ENCODE measurements at regions not wholly inside any gene's neighbourhood (a gene's known extent, or its start where the extent isn't known, plus 50 kb on each side); places are given as distances from the start of the nearest gene placed in this dataset.

DNA sequence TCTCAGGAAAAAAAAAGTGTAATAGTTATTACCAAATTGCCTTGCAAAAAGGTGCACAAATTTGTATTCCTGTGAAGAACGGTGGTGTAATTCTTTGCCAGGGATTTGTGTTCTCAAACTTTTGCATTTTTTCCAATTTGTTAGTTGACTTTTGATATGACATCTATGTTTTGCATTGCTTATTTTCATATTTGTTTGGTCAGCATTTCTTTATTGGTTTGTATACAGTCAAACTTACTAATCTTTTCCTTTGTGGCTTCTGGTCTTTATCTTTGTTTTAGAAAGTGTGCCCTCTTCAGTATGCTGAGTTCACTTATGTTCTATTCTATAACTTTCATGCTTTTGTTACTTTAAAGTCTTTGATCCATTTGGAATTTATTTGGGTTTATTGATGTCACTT lies 226.2 kb upstream of the ZFHX3 start:
- H3K27me3 ChIP-seq (ENCODE audit: control insufficient read depth in 3 of 3, insufficient read depth in 3 of 3, low read length in 3 of 3) = peaks cover 0 to 9% (median 0%) of the 10 kb centered on the region in 3 donors
- no peaks in the 10 kb centered on the region for H3K9me3 ChIP-seq (ENCODE audit: control insufficient read depth in 3 of 3, low read length in 3 of 3)
- no peak overlapping the region for H3K4me3 ChIP-seq (ENCODE audit: low read length in 3 of 3)
- no peak overlapping the region for H3K9ac ChIP-seq (ENCODE audit: low read depth in 1 of 3, low read length in 3 of 3)
- no peaks in the 10 kb centered on the region for H3K4me1 ChIP-seq (ENCODE audit: control insufficient read depth in 3 of 3, insufficient read depth in 3 of 3, low read length in 3 of 3)
- no peaks in the 10 kb centered on the region for H3K36me3 ChIP-seq (ENCODE audit: control insufficient read depth in 3 of 3, insufficient read depth in 3 of 3, low read length in 3 of 3)
- no peak overlapping the region for H3K27ac ChIP-seq (ENCODE audit: low read depth, low read length)

- peaks cover 0 to 9% (median 3%) of the 10 kb centered on the region in 3 donors for H3K27me3 ChIP-seq (ENCODE audit: control insufficient read depth in 3 of 3, insufficient read depth in 3 of 3, low read length in 3 of 3)
- no peak overlapping the region for H3K9ac ChIP-seq (ENCODE audit: low read depth in 1 of 3, low read length in 3 of 3)
- no peak overlapping the region for H3K27ac ChIP-seq (ENCODE audit: low read depth, low read length)
- H3K9me3 ChIP-seq (ENCODE audit: control insufficient read depth in 3 of 3, low read length in 3 of 3) = no peaks in the 10 kb centered on the region
- no peak overlapping the region for H3K4me3 ChIP-seq (ENCODE audit: low read length in 3 of 3)
- H3K36me3 ChIP-seq (ENCODE audit: control insufficient read depth in 3 of 3, insufficient read depth in 3 of 3, low read length in 3 of 3) = no peaks in the 10 kb centered on the region
- no peaks in the 10 kb centered on the region for H3K4me1 ChIP-seq (ENCODE audit: control insufficient read depth in 3 of 3, insufficient read depth in 3 of 3, low read length in 3 of 3)
Measured at GRCh38 chr16:73268366-73268993, 220.6 kb upstream of the ZFHX3 start.

GRCh38 chr16:73265935-73266334 lies 218.0 kb upstream of the ZFHX3 start:
- Histone ChIP-seq H3K9me3 (ENCODE audit: control insufficient read depth in 3 of 3, low read length in 3 of 3) (no peaks in the 10 kb centered on the region), H3K9ac (ENCODE audit: low read depth in 1 of 3, low read length in 3 of 3) (no peak overlapping the region), H3K27ac (ENCODE audit: low read depth, low read length) (no peak overlapping the region), H3K4me3 (ENCODE audit: low read length in 3 of 3) (no peak overlapping the region), H3K4me1 (ENCODE audit: control insufficient read depth in 3 of 3, insufficient read depth in 3 of 3, low read length in 3 of 3) (no peaks in the 10 kb centered on the region), H3K36me3 (ENCODE audit: control insufficient read depth in 3 of 3, insufficient read depth in 3 of 3, low read length in 3 of 3) (no peaks in the 10 kb centered on the region), H3K27me3 (ENCODE audit: control insufficient read depth in 3 of 3, insufficient read depth in 3 of 3, low read length in 3 of 3) (peaks cover 0 to 6% (median 3%) of the 10 kb centered on the region in 3 donors)

- Histone ChIP-seq H3K9me3 (ENCODE audit: control insufficient read depth in 3 of 3, low read length in 3 of 3) (no peaks in the 10 kb centered on the region), H3K9ac (ENCODE audit: low read depth in 1 of 3, low read length in 3 of 3) (no peak overlapping the region), H3K4me1 (ENCODE audit: control insufficient read depth in 3 of 3, insufficient read depth in 3 of 3, low read length in 3 of 3) (no peaks in the 10 kb centered on the region), H3K27ac (ENCODE audit: low read depth, low read length) (no peak overlapping the region), H3K27me3 (ENCODE audit: control insufficient read depth in 3 of 3, insufficient read depth in 3 of 3, low read length in 3 of 3) (peaks cover 0 to 3% (median 1%) of the 10 kb centered on the region in 3 donors), H3K36me3 (ENCODE audit: control insufficient read depth in 3 of 3, insufficient read depth in 3 of 3, low read length in 3 of 3) (no peaks in the 10 kb centered on the region), H3K4me3 (ENCODE audit: low read length in 3 of 3) (no peak overlapping the region)
Measured at GRCh38 chr16:73265124-73265837, 217.4 kb upstream of the ZFHX3 start.

- H3K27me3 ChIP-seq (ENCODE audit: control insufficient read depth in 3 of 3, insufficient read depth in 3 of 3, low read length in 3 of 3) = no peaks in the 10 kb centered on the region
- no peak overlapping the region for H3K9ac ChIP-seq (ENCODE audit: low read depth in 1 of 3, low read length in 3 of 3)
- H3K36me3 ChIP-seq (ENCODE audit: control insufficient read depth in 3 of 3, insufficient read depth in 3 of 3, low read length in 3 of 3) = no peaks in the 10 kb centered on the region
- no peaks in the 10 kb centered on the region for H3K4me1 ChIP-seq (ENCODE audit: control insufficient read depth in 3 of 3, insufficient read depth in 3 of 3, low read length in 3 of 3)
- no peak overlapping the region for H3K27ac ChIP-seq (ENCODE audit: low read depth, low read length)
- H3K4me3 ChIP-seq (ENCODE audit: low read length in 3 of 3) = no peak overlapping the region
- no peaks in the 10 kb centered on the region for H3K9me3 ChIP-seq (ENCODE audit: control insufficient read depth in 3 of 3, low read length in 3 of 3)
Measured at GRCh38 chr16:73262931-73263330, 215.0 kb upstream of the ZFHX3 start.

GRCh38 chr16:73255031-73255430 lies 207.1 kb upstream of the ZFHX3 start:
- Histone ChIP-seq H3K9ac (ENCODE audit: low read depth in 1 of 3, low read length in 3 of 3) (no peak overlapping the region), H3K27me3 (ENCODE audit: control insufficient read depth in 3 of 3, insufficient read depth in 3 of 3, low read length in 3 of 3) (peaks cover 0 to 3% (median 0%) of the 10 kb centered on the region in 3 donors), H3K4me1 (ENCODE audit: control insufficient read depth in 3 of 3, insufficient read depth in 3 of 3, low read length in 3 of 3) (no peaks in the 10 kb centered on the region), H3K36me3 (ENCODE audit: control insufficient read depth in 3 of 3, insufficient read depth in 3 of 3, low read length in 3 of 3) (no peaks in the 10 kb centered on the region), H3K27ac (ENCODE audit: low read depth, low read length) (no peak overlapping the region), H3K9me3 (ENCODE audit: control insufficient read depth in 3 of 3, low read length in 3 of 3) (no peaks in the 10 kb centered on the region), H3K4me3 (ENCODE audit: low read length in 3 of 3) (no peak overlapping the region)

DNA sequence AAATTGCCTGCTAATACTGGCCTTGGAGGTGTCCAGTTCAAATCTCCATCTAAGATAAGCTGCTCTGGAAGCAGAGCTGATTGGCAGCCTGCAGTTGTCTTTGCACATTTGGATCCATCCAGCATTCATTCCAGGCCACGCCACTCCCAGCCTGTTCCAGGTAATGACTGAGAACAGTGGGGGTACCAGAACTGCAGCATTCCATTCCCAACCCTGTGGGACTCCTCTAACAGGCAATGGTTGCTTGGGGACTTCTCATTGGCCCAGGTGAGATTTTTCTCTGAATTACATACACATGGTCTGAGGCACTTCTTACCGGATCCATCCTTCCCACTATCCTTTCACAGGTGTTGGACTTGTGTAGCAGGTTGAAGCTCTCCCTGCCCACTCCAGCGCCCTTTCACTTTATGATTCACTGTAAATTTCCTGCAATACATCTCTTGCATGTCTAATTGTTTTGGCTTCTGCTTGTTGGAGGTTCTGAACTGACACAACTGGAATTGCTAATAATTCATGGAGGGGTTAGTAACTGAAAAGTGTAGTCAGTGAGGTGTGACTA lies 206.1 kb upstream of the ZFHX3 start:
- Histone ChIP-seq H3K9me3 (ENCODE audit: control insufficient read depth in 3 of 3, low read length in 3 of 3) (no peaks in the 10 kb centered on the region), H3K4me1 (ENCODE audit: control insufficient read depth in 3 of 3, insufficient read depth in 3 of 3, low read length in 3 of 3) (no peaks in the 10 kb centered on the region), H3K36me3 (ENCODE audit: control insufficient read depth in 3 of 3, insufficient read depth in 3 of 3, low read length in 3 of 3) (no peaks in the 10 kb centered on the region), H3K27ac (ENCODE audit: low read depth, low read length) (no peak overlapping the region), H3K4me3 (ENCODE audit: low read length in 3 of 3) (no peak overlapping the region), H3K27me3 (ENCODE audit: control insufficient read depth in 3 of 3, insufficient read depth in 3 of 3, low read length in 3 of 3) (peaks cover 0 to 3% (median 0%) of the 10 kb centered on the region in 3 donors), H3K9ac (ENCODE audit: low read depth in 1 of 3, low read length in 3 of 3) (no peak overlapping the region)

DNA sequence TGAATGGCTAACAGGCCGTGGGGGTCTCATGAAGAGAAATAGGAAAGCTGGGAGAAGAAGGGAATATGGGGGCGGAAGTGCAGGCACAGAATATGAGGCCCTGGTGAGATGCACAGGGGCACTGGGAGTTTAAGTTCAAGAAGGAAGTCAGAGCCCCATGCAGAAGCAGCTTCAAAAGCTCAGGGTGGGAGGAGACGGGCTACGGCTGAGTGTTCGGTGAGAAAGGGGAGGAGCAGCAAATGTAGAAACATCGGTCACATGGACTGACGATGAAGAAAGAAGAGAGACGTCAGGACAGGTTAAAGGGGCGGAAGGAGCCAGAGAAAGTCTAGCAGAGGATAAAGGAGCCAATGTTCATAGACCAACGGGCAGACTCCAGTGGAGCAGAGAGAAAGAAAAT lies 204.5 kb upstream of the ZFHX3 start:
- H3K4me3 ChIP-seq (ENCODE audit: low read length in 3 of 3) = no peak overlapping the region
- peaks cover 0 to 3% (median 0%) of the 10 kb centered on the region in 3 donors for H3K27me3 ChIP-seq (ENCODE audit: control insufficient read depth in 3 of 3, insufficient read depth in 3 of 3, low read length in 3 of 3)
- H3K4me1 ChIP-seq (ENCODE audit: control insufficient read depth in 3 of 3, insufficient read depth in 3 of 3, low read length in 3 of 3) = no peaks in the 10 kb centered on the region
- no peaks in the 10 kb centered on the region for H3K9me3 ChIP-seq (ENCODE audit: control insufficient read depth in 3 of 3, low read length in 3 of 3)
- no peak overlapping the region for H3K9ac ChIP-seq (ENCODE audit: low read depth in 1 of 3, low read length in 3 of 3)
- no peaks in the 10 kb centered on the region for H3K36me3 ChIP-seq (ENCODE audit: control insufficient read depth in 3 of 3, insufficient read depth in 3 of 3, low read length in 3 of 3)
- no peak overlapping the region for H3K27ac ChIP-seq (ENCODE audit: low read depth, low read length)

GRCh38 chr16:73251608-73252007 lies 203.7 kb upstream of the ZFHX3 start:
- Histone ChIP-seq H3K27me3 (ENCODE audit: control insufficient read depth in 3 of 3, insufficient read depth in 3 of 3, low read length in 3 of 3) (peaks cover 0 to 3% (median 0%) of the 10 kb centered on the region in 3 donors), H3K36me3 (ENCODE audit: control insufficient read depth in 3 of 3, insufficient read depth in 3 of 3, low read length in 3 of 3) (no peaks in the 10 kb centered on the region), H3K9me3 (ENCODE audit: control insufficient read depth in 3 of 3, low read length in 3 of 3) (no peaks in the 10 kb centered on the region), H3K9ac (ENCODE audit: low read depth in 1 of 3, low read length in 3 of 3) (no peak overlapping the region), H3K27ac (ENCODE audit: low read depth, low read length) (no peak overlapping the region), H3K4me1 (ENCODE audit: control insufficient read depth in 3 of 3, insufficient read depth in 3 of 3, low read length in 3 of 3) (no peaks in the 10 kb centered on the region), H3K4me3 (ENCODE audit: low read length in 3 of 3) (no peak overlapping the region)

DNA sequence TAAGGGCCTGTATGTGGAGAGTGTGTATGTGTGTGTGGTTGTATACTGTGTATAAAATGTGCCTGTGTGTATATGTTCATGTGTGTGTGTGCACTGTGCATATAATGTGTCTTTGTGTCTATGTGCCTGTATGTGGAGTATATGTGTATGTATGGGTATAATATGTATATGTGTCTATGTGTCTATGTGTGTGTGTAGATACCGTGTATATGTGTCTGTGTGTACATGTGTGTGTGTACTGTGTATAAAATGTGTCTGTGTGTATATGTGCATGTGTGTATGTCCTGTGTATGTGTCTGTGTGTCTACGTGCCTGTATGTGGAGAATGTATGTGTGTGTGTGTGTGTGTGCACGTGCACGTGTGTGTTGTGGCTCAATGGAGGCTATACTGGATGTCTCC lies 200.4 kb upstream of the ZFHX3 start:
- H3K36me3 ChIP-seq (ENCODE audit: control insufficient read depth in 3 of 3, insufficient read depth in 3 of 3, low read length in 3 of 3) = no peaks in the 10 kb centered on the region
- no peaks in the 10 kb centered on the region for H3K9me3 ChIP-seq (ENCODE audit: control insufficient read depth in 3 of 3, low read length in 3 of 3)
- H3K27me3 ChIP-seq (ENCODE audit: control insufficient read depth in 3 of 3, insufficient read depth in 3 of 3, low read length in 3 of 3) = peaks cover 0 to 3% (median 0%) of the 10 kb centered on the region in 3 donors
- H3K4me3 ChIP-seq (ENCODE audit: low read length in 3 of 3) = no peak overlapping the region
- H3K9ac ChIP-seq (ENCODE audit: low read depth in 1 of 3, low read length in 3 of 3) = no peak overlapping the region
- H3K4me1 ChIP-seq (ENCODE audit: control insufficient read depth in 3 of 3, insufficient read depth in 3 of 3, low read length in 3 of 3) = no peaks in the 10 kb centered on the region
- no peak overlapping the region for H3K27ac ChIP-seq (ENCODE audit: low read depth, low read length)

All from skeletal muscle tissue (tissue), 3 donors.